ENCODE measurements at regions not wholly inside any gene's neighbourhood (a gene's known extent, or its start where the extent isn't known, plus 50 kb on each side); places are given as distances from the start of the nearest gene placed in this dataset.

DNA sequence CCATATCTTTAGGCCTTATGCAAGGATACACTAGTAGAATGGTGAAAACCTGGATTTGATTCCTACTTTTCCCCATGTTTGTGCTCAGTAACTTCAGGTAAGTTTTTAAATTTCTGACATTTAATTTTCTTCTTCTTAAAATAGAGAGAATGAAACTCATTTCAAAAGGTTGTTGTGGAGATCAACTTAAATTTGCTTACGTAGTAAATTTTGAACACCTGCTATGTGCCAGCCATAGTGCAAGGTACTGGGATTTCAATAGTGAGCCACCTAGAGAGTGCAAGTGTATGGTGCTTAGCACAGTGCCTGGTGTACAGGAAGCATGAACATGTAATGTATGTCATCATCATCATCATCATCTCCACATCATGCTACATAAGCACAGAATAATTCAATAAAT lies 73.6 kb upstream of the SMIM36 start:
- DNase-seq (ENCODE audit: low spot score) (no peak), FAIRE-seq (no peak)

GRCh38 chr17:55584055-55584685 lies 72.9 kb upstream of the SMIM36 start:
- no peak for FAIRE-seq
- DNase-seq (ENCODE audit: low spot score): no peak

DNA sequence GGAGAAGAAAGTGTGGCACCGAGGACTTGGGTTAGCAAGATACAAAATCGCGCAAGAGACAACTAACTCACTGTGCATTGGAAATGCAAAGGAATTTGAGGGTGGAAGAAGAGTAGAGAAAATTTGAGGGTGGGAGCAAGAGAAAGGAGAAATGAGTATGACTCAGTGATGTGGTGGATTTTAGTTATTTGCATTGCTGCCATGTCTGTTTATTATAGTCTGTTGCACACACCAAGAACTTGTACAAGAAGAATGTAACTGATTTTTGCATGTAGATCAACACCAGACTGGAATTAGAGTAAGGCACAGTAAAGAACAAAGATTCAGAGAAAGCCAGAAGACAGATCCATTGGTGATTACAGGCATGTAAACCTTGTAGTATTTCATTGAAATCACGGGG lies 71.6 kb upstream of the SMIM36 start:
- FAIRE-seq: no peak

DNA sequence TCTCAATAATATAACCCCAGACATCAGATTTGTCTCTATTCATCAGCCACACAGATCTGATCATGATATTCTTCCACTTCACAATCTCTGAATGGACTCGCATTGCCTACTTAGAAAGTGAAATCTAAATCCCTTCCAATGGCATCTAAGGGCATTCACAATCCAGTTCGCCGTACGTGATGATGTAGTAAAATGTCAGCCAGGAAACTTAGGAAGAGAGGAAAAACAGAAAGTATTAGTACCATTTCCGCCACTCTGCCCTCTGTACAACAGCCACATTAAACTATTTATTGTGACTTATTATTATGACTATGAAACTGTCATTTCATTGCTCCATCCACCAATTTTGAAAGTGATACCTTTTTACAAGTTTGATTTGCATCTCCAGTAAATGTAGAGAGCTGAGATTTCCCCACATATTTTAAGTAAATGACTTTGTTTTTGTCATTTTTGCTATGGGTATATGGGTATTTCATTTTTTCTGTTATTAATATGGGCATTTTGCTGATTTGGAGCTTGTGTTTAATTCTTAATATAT lies 69.4 kb upstream of the SMIM36 start:
- FAIRE-seq: no peak

More for the DNA sequence above, 71.6 kb upstream of the SMIM36 start:
- DNase-seq (ENCODE audit: low spot score): no peak

GRCh38 chr17:55577687-55578086 lies 66.4 kb upstream of the SMIM36 start:
- DNase-seq (ENCODE audit: low spot score) (no peak), FAIRE-seq (no peak)

More for the DNA sequence above, 69.4 kb upstream of the SMIM36 start:
- no peak for DNase-seq (ENCODE audit: low spot score)

GRCh38 chr17:55576996-55577586 lies 65.8 kb upstream of the SMIM36 start:
- FAIRE-seq (no peak), DNase-seq (ENCODE audit: low spot score) (peak; percentile 10)

DNA sequence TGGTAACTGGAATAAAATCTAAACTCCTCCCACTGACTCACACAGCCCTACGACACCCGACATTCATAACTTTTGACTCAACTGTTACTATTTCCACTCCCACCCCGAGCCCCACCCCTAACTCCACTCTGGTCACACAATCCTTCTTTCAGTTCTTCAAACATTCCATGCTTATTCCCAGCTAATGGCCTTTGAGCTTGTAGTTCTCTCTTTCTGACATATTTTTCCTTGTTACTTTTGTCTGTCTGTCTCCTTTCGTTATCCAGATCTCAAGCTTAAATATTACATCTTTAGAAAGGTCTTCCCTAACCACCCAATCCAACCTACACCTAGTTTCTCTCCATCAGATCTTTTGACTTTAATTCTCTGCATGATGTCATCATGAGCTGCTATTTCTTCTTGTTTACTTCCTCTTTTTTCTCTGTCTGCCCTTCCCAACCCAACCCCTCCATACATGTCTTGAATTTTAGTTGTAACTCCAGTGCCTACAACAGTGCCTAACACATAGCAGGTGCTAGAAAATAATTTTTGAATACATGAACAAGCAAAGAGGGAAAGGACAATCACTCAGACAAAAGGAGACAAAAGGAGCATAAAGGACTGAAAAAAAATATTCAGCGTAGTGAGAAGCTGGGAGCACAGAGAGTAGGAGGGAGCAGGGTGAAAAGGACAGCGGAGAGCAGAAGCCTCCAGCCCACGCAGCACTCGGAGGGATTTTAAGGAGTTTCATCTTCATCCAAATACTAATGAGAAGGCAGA lies 65.2 kb upstream of the SMIM36 start:
- DNase-seq (ENCODE audit: low spot score) (peak; percentile 31), FAIRE-seq (no peak)

- FAIRE-seq: no peak
- DNase-seq (ENCODE audit: low spot score): no peak
These were observed 63.9 kb upstream of the SMIM36 start for GRCh38 chr17:55575058-55575636.

- FAIRE-seq (no peak), DNase-seq (ENCODE audit: low spot score) (no peak)
These were observed 61.3 kb upstream of the SMIM36 start for GRCh38 chr17:55572599-55572998.

- no peak for FAIRE-seq
- no peak for DNase-seq (ENCODE audit: low spot score)
These were observed 60.9 kb upstream of the SMIM36 start for GRCh38 chr17:55572139-55572538.

DNA sequence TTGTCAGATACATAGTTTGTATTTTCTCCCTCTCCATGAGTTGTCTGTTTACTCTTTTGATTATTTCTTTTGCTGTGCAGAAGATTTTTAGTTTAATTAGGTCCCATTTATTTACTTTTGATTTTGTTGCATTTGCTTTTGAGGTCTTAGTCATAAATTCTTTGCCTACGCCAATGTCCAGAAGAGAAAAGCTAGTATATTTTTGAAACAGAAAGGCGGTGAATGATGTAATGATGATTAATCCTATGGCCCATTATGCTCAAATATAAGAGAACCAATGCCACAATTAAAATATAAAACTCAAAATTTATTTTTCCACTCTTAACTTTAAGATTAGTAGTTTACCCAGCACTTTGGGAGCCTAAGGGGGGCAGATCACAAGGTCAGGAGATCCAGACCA lies 59.8 kb upstream of the SMIM36 start:
- FAIRE-seq: no peak
- no peak for DNase-seq (ENCODE audit: low spot score)

GRCh38 chr17:55570391-55570790 lies 59.1 kb upstream of the SMIM36 start:
- DNase-seq (ENCODE audit: low spot score) (no peak), FAIRE-seq (no peak)

DNA sequence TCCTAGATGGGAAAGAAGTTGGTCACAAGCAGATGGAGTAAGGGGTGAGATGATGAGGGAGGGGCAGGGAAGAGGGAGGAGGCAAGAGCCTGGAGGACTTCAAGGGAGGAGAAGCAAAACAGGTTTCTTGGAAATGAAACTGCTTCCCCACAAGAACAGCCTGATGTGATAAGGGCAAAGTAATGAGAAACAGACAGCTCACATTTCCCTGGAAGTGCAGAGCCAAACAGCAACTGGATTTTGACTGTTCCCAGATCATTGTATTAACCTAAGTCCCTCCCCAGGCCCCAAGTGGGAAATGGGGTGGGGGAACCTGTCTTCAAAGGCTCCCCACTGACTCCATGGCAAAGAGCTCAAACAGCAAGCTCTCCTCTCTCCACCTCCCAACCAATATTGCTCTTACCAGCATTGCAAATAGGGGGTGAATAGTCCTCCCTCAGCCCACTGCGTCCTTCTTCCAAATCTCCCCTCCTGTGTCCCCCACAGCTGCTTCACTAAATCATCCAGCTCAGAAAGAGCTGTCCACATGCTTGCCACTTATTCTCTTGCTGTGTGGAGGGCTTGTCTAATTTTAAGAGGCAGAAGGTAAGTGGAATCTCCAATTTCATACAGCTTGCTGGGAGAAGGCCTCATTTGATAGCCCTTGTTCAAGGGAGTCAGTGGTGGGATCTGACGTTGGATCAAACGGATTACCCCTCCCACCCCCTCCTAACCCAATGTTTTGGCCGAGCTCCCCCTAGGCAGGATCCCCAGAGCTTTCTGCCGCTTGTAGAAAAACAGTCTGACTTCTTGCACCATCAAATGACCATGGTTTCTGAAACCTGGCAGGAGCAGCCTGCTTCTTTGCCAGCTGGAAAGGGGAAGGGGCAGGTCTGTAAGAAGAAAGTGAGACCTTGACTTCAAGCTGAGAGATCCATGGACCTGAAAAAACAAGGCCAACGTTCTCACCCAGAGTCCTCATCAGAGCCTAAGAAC lies 56.3 kb upstream of the SMIM36 start:
- DNase-seq (ENCODE audit: low spot score): no peak
- no peak for FAIRE-seq

DNA sequence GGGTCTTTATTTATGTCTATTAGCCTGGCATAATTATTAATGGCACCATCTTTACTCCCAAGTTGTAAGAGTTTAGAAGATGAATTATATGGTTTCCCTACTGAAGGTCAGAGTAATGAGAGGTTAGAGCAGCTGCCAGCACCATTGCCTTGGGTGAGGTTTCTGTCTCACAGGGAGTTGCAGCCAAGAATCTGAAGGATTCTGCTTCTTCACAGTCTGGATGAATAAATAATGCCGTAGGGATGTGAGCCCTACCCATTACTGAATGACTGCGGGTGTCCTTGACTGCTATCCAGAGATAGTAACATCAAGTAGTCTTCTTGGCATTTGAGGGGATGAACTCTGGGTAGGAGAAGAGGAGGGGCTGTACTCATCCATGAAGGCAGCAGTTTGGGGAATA lies 52.8 kb upstream of the SMIM36 start:
- DNase-seq (ENCODE audit: low spot score) (no peak), FAIRE-seq (no peak)

DNA sequence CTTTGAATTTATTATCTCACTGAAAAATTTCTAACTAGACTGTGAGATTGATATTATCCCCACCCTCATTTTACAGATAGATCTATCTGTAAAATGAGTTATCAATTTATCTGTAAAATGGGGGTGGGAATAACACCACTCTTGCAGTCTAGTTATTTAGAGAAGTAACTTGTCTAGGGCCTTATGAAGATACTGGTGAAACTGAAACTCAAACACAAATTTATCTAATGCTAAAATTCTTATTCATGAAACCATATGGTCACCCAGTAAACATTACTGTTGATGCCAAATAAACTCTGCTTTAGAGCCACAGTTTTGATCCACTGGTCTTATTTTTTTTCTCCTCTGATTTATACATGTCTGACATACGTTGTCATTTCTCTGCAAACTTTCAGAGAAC lies 52.1 kb upstream of the SMIM36 start:
- DNase-seq (ENCODE audit: low spot score): no peak
- no peak for FAIRE-seq

- FAIRE-seq: no peak
- DNase-seq (ENCODE audit: low spot score): no peak
These were observed 50.8 kb upstream of the SMIM36 start for GRCh38 chr17:55561973-55562495.

DNA sequence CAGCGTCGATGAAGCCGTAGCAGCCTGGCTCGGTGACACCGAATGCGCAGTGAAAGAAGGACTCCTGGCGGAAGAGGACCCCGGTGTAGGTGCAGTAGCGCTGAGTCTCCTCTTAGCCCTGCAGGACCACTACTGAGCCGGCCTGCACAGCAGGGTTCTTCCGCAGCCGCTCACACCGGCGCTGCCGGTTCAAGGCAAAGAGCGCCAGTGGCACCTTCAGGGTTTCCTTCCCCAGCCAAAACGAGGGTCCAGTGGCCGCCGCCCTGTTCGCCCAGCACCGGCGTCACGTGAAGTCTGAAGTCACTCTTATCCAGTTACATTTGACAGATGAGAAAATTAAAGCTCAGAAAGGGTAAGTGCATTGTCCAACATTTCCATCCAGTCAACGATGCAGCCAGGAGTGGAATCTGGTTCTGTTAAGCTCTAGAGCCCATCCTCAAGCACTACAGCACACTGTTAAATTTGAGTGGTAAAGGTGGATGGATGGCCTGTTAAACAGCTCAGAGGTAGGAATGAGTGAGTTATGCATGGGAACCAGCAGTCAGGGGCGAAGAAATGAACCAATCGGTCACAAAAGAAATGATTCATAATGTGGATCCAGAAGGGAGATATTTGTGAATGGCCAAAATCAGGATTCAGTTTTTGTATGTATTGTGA lies 50.2 kb upstream of the SMIM36 start:
- FAIRE-seq (no peak), DNase-seq (ENCODE audit: low spot score) (no peak)

Data from RCC 7860 (cell line).